K562 (cell line): ENCODE measurements at regions not wholly inside any gene's neighbourhood (a gene's known extent, or its start where the extent isn't known, plus 50 kb on each side); places are given as distances from the start of the nearest gene placed in this dataset.

Experiments used
- CTCF ChIP-seq, 3 experiments: IDR thresholded peaks in 2 of 3; conservative IDR thresholded peaks in 1 of 3; 2 replicates each; pipeline ENCODE4 v1.5.1; 2011 to 2012; ENCODE audit warnings: low read length in 3 of 3, mild to moderate bottlenecking in 3 of 3, control low read depth in 2 of 3, improper control_type of control experiment in 1 of 3, inconsistent platforms in 1 of 3, low read depth in 1 of 3, mixed read lengths in 1 of 3, moderate library complexity in 1 of 3; ENCODE audit not compliant: insufficient read depth in 2 of 3
- EHMT2 ChIP-seq: fragments of 450-650 bp; IDR thresholded peaks from 2 replicates; pipeline ENCODE4 v1.6.1; 2018; ENCODE audit warnings: antibody characterized with exemption
- HDAC1 ChIP-seq, 2 experiments: fragments of 450-650 bp; IDR thresholded peaks; 2 replicates each; pipeline ENCODE4 v1.6.1; 2016 to 2017; ENCODE audit warnings: inconsistent platforms in 1 of 2, mild to moderate bottlenecking in 1 of 2, moderate library complexity in 1 of 2
- NFXL1 ChIP-seq: fragments of 450-650 bp; formaldehyde crosslinking; IDR thresholded peaks from 2 replicates; pipeline ENCODE4 v1.4.0; 2021; ENCODE audit warnings: mild to moderate bottlenecking
- NR2C1 ChIP-seq, 2 experiments: fragments of 450-650 bp; IDR thresholded peaks; 2 replicates each; pipeline ENCODE4 v1.6.1; 2017; ENCODE audit warnings: mild to moderate bottlenecking in 2 of 2, antibody characterized with exemption in 1 of 2, inconsistent platforms in 1 of 2, missing compliant biosample characterization in 1 of 2, missing genetic modification characterization in 1 of 2
- SMAD3 ChIP-seq: fragments of 450-650 bp; formaldehyde crosslinking; conservative IDR thresholded peaks from 2 replicates; pipeline ENCODE4 v1.4.0; 2020; ENCODE audit warnings: mild to moderate bottlenecking

GRCh38 chr7:22913158-22913557, 90.5 kb upstream of the TOMM7 start:
- TF ChIP-seq NR2C1 (IDR thresholded peaks at IDR 0.05) (no peak), NR2C1 (tag; IDR thresholded peaks at IDR 0.05) (no peak), HDAC1 (IDR thresholded peaks at IDR 0.05) (no peak), EHMT2 (no peak), CTCF (IDR thresholded peaks at IDR 0.05 in 2 of 3, conservative IDR thresholded peaks at IDR 0.05 in 1 of 3; ENCODE audit: insufficient read depth in 2 of 3, low read depth in 1 of 3, low read length in 3 of 3) (no peak), NFXL1 (CRISPR knock-in tag) (no peak), SMAD3 (CRISPR knock-in tag) (no peak)
